Lower leg skin (tissue), 4 donors: ENCODE measurements at regions not wholly inside any gene's neighbourhood (a gene's known extent, or its start where the extent isn't known, plus 50 kb on each side); places are given as distances from the start of the nearest gene placed in this dataset.
"Not testable (repeated sequence)": the region's sequence is repeated elsewhere in the genome, so short reads cannot be mapped to it uniquely, and the experiment has no call there.

Experiments used
- DNase-seq, 2 donors: peaks; one replicate each; pipeline ENCODE4 v3.0.0-alpha.2; 2019; ENCODE audit warnings: low spot score in 2 of 2
- H3K4me3 ChIP-seq: fragments of 200-600 bp; sonication (generic); 2 replicates; pipeline ENCODE4 v1.5.1; 2017; ENCODE audit warnings: mild to moderate bottlenecking, low read depth; ENCODE audit not compliant: poor library complexity, severe bottlenecking
- POLR2A ChIP-seq, 2 donors: fragments of 450-650 bp; IDR thresholded peaks; one replicate each; pipeline ENCODE4 v1.6.1; 2016 to 2017; ENCODE audit warnings: antibody characterized with exemption in 2 of 2, mild to moderate bottlenecking in 1 of 2, moderate library complexity in 1 of 2
- WGBS, 2 donors: methylation state at CpG; one replicate each; pipeline ENCODE4 v1.1.5; 2018; 5-methylcytosine and 5-hydroxymethylcytosine counted together
- intact Hi-C: fragments of 100-400 bp; cut with DNase I; formaldehyde crosslinking; loops from one replicate; pipeline ENCODE4 v1.15.0; 2023; ENCODE audit warnings: low total_unique reads
- TF ChIP-seq, protein P1 (sequence below), 3 donors: fragments of 450-650 bp; IDR thresholded peaks; one replicate each; pipeline ENCODE4 v1.5.1; 2016; ENCODE audit warnings: antibody characterized with exemption in 3 of 3, mild to moderate bottlenecking in 3 of 3, moderate library complexity in 2 of 3

DNA sequence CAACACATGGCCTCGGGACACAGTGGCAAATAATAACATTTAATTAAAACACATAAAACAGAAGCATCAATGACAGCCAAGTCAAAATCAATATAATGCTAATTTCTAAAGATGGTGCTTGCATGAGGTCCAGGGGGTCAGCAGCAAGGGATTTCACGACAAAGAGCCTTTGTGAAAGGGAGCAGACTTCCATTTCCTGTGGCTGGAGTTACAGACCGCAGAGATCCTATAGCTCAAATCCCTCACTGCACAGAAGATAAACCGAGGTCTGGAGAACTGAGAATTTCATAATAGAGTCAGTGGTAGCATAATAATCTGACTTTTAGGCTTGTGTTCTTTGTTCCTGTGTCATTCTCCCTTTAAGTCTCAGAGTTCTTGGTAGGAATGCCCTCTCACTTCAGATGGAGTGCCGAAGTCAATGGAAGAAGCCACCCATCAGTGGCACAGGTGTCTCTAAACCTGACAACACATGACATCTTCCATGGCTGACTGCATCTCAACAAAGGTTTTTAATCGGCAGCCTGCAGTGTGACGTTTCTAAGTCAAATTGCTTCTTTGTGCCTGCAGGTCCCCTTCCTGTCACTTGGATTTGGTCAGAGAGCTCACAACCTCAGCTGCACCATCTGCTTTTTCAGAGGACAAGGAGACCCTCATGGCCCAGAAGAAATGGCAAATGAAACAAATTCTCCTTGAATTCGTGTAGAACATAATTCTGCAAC lies 67.4 kb downstream of the CARTPT start:
- intact Hi-C loops, result loop anchor here (10.0 kb wide), 1 partner anchor 498 kb away; no protein-coding TSS in a partner anchor
- 76 to 78% methylated on average over 8 of the region's 8 CpGs for WGBS, 2 donors
- H3K4me3 ChIP-seq, result no peak overlapping the region
- TF ChIP-seq, protein P1, sequence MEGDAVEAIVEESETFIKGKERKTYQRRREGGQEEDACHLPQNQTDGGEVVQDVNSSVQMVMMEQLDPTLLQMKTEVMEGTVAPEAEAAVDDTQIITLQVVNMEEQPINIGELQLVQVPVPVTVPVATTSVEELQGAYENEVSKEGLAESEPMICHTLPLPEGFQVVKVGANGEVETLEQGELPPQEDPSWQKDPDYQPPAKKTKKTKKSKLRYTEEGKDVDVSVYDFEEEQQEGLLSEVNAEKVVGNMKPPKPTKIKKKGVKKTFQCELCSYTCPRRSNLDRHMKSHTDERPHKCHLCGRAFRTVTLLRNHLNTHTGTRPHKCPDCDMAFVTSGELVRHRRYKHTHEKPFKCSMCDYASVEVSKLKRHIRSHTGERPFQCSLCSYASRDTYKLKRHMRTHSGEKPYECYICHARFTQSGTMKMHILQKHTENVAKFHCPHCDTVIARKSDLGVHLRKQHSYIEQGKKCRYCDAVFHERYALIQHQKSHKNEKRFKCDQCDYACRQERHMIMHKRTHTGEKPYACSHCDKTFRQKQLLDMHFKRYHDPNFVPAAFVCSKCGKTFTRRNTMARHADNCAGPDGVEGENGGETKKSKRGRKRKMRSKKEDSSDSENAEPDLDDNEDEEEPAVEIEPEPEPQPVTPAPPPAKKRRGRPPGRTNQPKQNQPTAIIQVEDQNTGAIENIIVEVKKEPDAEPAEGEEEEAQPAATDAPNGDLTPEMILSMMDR (IDR thresholded peaks at IDR 0.05), result no peak
- no peak for TF ChIP-seq POLR2A (IDR thresholded peaks at IDR 0.05)
- DNase-seq, result no peak

DNA sequence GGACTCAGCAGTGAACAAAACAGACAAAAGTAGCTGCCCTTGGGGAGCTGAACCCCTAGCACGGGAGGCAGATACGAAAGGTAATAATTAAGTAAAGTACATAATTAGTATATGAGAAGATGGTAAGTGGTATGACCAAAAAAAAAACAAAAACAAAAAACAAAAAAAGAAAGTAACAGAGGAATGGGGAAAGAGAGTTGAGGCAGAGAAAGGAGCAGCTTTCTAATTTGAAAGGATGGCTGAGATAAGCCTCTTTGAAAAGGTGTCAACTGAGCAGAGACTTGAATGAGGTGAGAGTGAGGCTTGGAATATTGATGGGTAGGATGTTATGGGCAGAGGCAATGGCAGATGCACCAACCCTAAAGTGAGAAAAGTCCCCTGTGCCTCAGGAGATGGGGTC lies 69.7 kb downstream of the CARTPT start:
- WGBS, 2 donors, result 77 to 93% methylated on average over 2 of the region's 2 CpGs
- intact Hi-C loops, result loop anchor here (10.0 kb wide), 1 partner anchor 496 kb away; no protein-coding TSS in a partner anchor
- no peak for DNase-seq

DNA sequence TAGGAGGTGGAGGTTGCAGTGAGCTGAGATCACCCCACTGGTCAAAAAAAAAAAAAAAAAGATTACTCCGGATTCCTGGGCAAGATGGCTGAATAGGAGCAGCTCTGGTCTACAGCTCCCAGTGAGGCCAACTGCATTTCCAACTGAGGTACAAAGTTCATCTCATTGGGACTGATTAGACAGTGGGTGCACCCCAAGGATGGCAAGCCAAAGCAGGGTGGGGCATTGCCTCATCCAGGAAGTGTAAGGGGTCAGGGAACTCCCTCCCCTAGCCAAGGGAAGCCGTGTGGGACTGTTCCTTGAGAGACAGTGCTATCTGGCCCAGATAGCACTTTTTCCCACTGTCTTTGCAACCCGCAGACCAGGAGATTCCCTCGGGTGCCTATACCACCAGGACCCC lies 70.7 kb downstream of the CARTPT start:
- no peak for DNase-seq
- WGBS, 2 donors, result 83 to 84% methylated on average over 4 of the region's 4 CpGs
- H3K4me3 ChIP-seq, result no peak overlapping the region
- intact Hi-C loops, result loop anchor here (10.0 kb wide), 1 partner anchor 495 kb away; no protein-coding TSS in a partner anchor
- no peak for TF ChIP-seq POLR2A (IDR thresholded peaks at IDR 0.05)
- TF ChIP-seq, protein P1 (IDR thresholded peaks at IDR 0.05), result no peak

More for the DNA sequence above, 69.7 kb downstream of the CARTPT start:
- TF ChIP-seq, protein P1 (IDR thresholded peaks at IDR 0.05), result no peak
- TF ChIP-seq POLR2A (IDR thresholded peaks at IDR 0.05), result no peak
- no peak overlapping the region for H3K4me3 ChIP-seq

DNA sequence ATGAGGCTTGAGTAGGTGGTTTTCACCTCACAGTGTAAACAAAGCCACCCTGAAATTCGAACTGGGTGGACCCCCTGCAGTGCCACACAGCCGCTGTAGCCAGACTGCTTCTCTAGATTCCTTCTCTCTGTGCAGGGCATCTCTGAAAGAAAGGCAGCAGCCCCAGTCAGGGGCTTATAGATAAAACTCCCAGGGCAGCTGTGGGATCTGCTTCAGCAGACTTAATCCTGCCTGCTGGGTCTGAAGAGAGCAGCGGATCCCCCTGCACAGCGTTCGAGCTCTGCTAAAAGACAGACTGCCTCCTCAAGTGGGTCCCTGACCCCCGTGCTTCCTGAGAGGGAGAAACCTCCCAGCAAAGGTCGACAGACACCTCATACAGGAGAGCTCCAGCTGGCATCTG lies 71.4 kb downstream of the CARTPT start:
- TF ChIP-seq POLR2A (IDR thresholded peaks at IDR 0.05), result no peak
- TF ChIP-seq, protein P1 (IDR thresholded peaks at IDR 0.05), result no peak
- intact Hi-C loops, result no loop called here
- no peak overlapping the region for H3K4me3 ChIP-seq
- DNase-seq, result no peak
- WGBS, 2 donors, result 59 to 68% methylated on average over 4 to 7 of the region's 7 CpGs

DNA sequence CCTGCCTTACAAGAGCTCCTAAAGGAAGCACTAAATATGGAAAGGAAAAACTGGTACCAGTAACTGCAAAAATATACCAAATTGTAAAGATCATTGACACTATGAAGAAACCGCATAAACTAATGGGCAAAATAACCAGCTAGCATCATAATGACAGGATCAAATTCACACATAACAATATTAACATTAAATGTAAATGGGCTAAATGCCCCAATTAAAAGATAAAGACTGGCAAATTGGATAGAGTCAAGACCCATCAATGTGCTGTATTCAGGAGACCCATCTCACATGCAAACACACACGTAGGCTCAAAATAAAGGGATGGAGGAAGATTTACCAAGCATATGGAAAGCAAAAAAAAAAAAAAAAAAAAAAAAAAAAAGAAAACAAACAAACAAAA lies 73.0 kb downstream of the CARTPT start:
- DNase-seq, intact Hi-C loops, H3K4me3 ChIP-seq: not testable (repeated sequence)
- 88 to 100% methylated on average over 2 of the region's 2 CpGs for WGBS, 2 donors

DNA sequence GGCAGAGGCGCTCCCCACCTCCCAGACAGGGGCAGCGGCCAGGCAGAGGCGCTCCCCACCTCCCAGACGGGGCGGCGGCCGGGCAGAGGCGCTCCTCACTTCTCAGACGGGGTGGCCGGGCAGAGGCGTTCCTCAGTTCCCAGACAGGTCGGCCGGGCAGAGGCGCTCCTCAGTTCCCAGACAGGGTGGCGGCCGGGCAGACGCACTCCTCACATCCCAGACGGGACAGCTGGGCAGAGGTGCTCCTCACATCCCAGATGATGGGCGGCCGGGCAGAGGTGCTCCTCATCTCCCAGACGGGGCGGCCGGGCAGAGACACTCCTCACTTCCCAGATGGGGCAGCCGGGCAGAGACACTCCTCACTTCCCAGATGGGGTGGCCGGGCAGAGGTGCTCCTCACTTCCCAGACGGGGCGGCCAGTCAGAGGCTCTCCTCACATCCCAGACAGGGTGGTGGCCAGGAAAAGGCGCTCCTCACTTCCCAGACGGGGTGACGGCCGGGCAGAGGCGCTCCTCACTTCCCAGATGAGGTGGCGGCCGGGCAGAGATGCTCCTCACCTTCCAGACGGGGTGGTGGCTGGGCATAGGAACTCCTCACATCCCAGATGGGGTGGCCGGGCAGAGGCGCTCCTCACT lies 75.1 kb downstream of the CARTPT start:
- DNase-seq, result no peak
- no peak for TF ChIP-seq POLR2A (IDR thresholded peaks at IDR 0.05)
- TF ChIP-seq, protein P1 (IDR thresholded peaks at IDR 0.05), result no peak
- no peak overlapping the region for H3K4me3 ChIP-seq
- intact Hi-C loops, result no loop called here
- WGBS, 2 donors, result 91 to 94% methylated on average over 14 to 36 of the region's 37 CpGs
